WTC11 (cell line): ENCODE measurements at regions not wholly inside any gene's neighbourhood (a gene's known extent, or its start where the extent isn't known, plus 50 kb on each side); places are given as distances from the start of the nearest gene placed in this dataset.

Experiments used
- ATAC-seq: fragments of 200-7000 bp; cut with Tn5 transposase; 2 replicates; pipeline ENCODE4 v1.10.0; 2021; ENCODE audit warnings: mild to moderate bottlenecking, moderate library complexity
- CTCF ChIA-PET: fragments of 300-600 bp; sonication (Branson Sonifier 250); formaldehyde crosslinking; loops from one replicate; lab custom pipeline; 2021; ENCODE audit warnings: antibody characterized with exemption; lab: Charles Lee
- POLR2A ChIA-PET: fragments of 350-600 bp; sonication (Branson Sonifier 250); formaldehyde crosslinking; loops from one replicate; lab custom pipeline; 2021; ENCODE audit warnings: antibody characterized with exemption; lab: Charles Lee
- DNase-seq: peaks from one replicate; pipeline ENCODE4 v3.0.0; 2021; ENCODE audit warnings: low spot score
- H3K27ac Mint-ChIP-seq: 2 replicates; pipeline ENCODE4 v1.8.0; 2021; ENCODE audit warnings: mixed read lengths
- H3K27me3 Mint-ChIP-seq: 2 replicates; pipeline ENCODE4 v1.8.0; 2021; ENCODE audit warnings: low read depth, mild to moderate bottlenecking, moderate library complexity, mixed read lengths
- H3K36me3 Mint-ChIP-seq: 2 replicates; pipeline ENCODE4 v1.8.0; 2021; ENCODE audit warnings: mixed read lengths
- H3K4me1 Mint-ChIP-seq: 2 replicates; pipeline ENCODE4 v1.8.0; 2022; ENCODE audit warnings: mixed read lengths
- H3K4me3 Mint-ChIP-seq: 2 replicates; pipeline ENCODE4 v1.8.0; 2021; ENCODE audit warnings: mild to moderate bottlenecking, moderate library complexity, mixed read lengths
- H3K9me3 Mint-ChIP-seq: 2 replicates; pipeline ENCODE4 v1.8.0; 2021; ENCODE audit warnings: mixed read lengths
- CBFB ChIP-seq: sonication (generic); formaldehyde crosslinking; IDR thresholded peaks from 2 replicates; pipeline ENCODE4 v1.8.1; 2022; ENCODE audit warnings: mild to moderate bottlenecking, low read depth, missing genetic modification reagents
- CREM ChIP-seq: sonication (generic); formaldehyde crosslinking; IDR thresholded peaks from 2 replicates; pipeline ENCODE4 v1.8.1; 2022; ENCODE audit warnings: mild to moderate bottlenecking, missing genetic modification reagents, moderate library complexity
- ELF4 ChIP-seq: sonication (generic); formaldehyde crosslinking; IDR thresholded peaks from 2 replicates; pipeline ENCODE4 v1.8.1; 2022; ENCODE audit warnings: low read depth, mild to moderate bottlenecking, moderate library complexity, missing genetic modification reagents
- ETV6 ChIP-seq: sonication (generic); formaldehyde crosslinking; IDR thresholded peaks from 2 replicates; pipeline ENCODE4 v1.8.1; 2022; ENCODE audit warnings: mild to moderate bottlenecking, missing genetic modification reagents
- NFE2L1 ChIP-seq: sonication (generic); formaldehyde crosslinking; IDR thresholded peaks from 2 replicates; pipeline ENCODE4 v1.8.1; 2023; ENCODE audit warnings: missing genetic modification reagents
- NR1H2 ChIP-seq: sonication (generic); formaldehyde crosslinking; IDR thresholded peaks from 2 replicates; pipeline ENCODE4 v1.9.0; 2021; ENCODE audit warnings: mild to moderate bottlenecking, moderate library complexity, missing genetic modification reagents
- SMAD3 ChIP-seq: sonication (generic); formaldehyde crosslinking; IDR thresholded peaks from 2 replicates; pipeline ENCODE4 v1.8.0; 2022; ENCODE audit warnings: missing genetic modification reagents, mild to moderate bottlenecking, borderline replicate concordance
- SOX15 ChIP-seq: fragments of 250-450 bp; sonication (Bioruptor Pico); IDR thresholded peaks from 2 replicates; pipeline ENCODE4 v1.9.0; 2021; ENCODE audit warnings: mild to moderate bottlenecking
- TCF7 ChIP-seq: sonication (generic); formaldehyde crosslinking; IDR thresholded peaks from 2 replicates; pipeline ENCODE4 v1.8.0; 2022; ENCODE audit warnings: mild to moderate bottlenecking, low read depth, missing genetic modification reagents, moderate library complexity
- ZBTB21 ChIP-seq: sonication (generic); formaldehyde crosslinking; IDR thresholded peaks from 2 replicates; pipeline ENCODE4 v1.8.1; 2023; ENCODE audit warnings: mild to moderate bottlenecking, missing genetic modification reagents, borderline replicate concordance
- ZNF138 ChIP-seq: sonication (generic); formaldehyde crosslinking; conservative IDR thresholded peaks from 2 replicates; pipeline ENCODE4 v1.8.1; 2022; ENCODE audit warnings: mild to moderate bottlenecking, moderate library complexity, missing genetic modification reagents
- ZNF219 ChIP-seq: sonication (generic); formaldehyde crosslinking; IDR thresholded peaks from 2 replicates; pipeline ENCODE4 v1.8.0; 2023; ENCODE audit warnings: missing genetic modification reagents, mild to moderate bottlenecking, borderline replicate concordance
- ZNF317 ChIP-seq: sonication (generic); formaldehyde crosslinking; IDR thresholded peaks from 2 replicates; pipeline ENCODE4 v1.8.1; 2023; ENCODE audit warnings: low read depth, mild to moderate bottlenecking, moderate library complexity, missing genetic modification reagents, borderline replicate concordance
- ZNF396 ChIP-seq: fragments of 250-450 bp; sonication (Bioruptor Pico); IDR thresholded peaks from 2 replicates; pipeline ENCODE4 v1.8.0; 2021; ENCODE audit warnings: mild to moderate bottlenecking, moderate library complexity, borderline replicate concordance
- ZNF423 ChIP-seq: fragments of 250-450 bp; sonication (Bioruptor Pico); IDR thresholded peaks from 2 replicates; pipeline ENCODE4 v2.1.2; 2022; ENCODE audit warnings: mild to moderate bottlenecking, moderate library complexity
- TF ChIP-seq, protein P1 (sequence below): sonication (generic); formaldehyde crosslinking; IDR thresholded peaks from 2 replicates; pipeline ENCODE4 v1.8.0; 2022; ENCODE audit warnings: mild to moderate bottlenecking, missing genetic modification reagents
- TF ChIP-seq, protein P2 (sequence below): fragments of 250-450 bp; sonication (Bioruptor Pico); IDR thresholded peaks from 2 replicates; pipeline ENCODE4 v1.9.0; 2021; ENCODE audit warnings: moderate library complexity, mild to moderate bottlenecking, inconsistent platforms, borderline replicate concordance
- TF ChIP-seq, protein P3 (sequence below): sonication (generic); formaldehyde crosslinking; IDR thresholded peaks from 2 replicates; pipeline ENCODE4 v1.8.0; 2023; ENCODE audit warnings: missing genetic modification reagents
- TF ChIP-seq, protein P4 (sequence below): sonication (generic); formaldehyde crosslinking; IDR thresholded peaks from 2 replicates; pipeline ENCODE4 v1.8.0; 2022; ENCODE audit warnings: mild to moderate bottlenecking, missing genetic modification reagents
- TF ChIP-seq, protein P5 (sequence below): sonication (generic); formaldehyde crosslinking; IDR thresholded peaks from 2 replicates; pipeline ENCODE4 v1.8.0; 2023; ENCODE audit warnings: missing genetic modification reagents, mild to moderate bottlenecking, borderline replicate concordance
- TF ChIP-seq, protein P6 (sequence below): sonication (generic); formaldehyde crosslinking; conservative IDR thresholded peaks from 2 replicates; pipeline ENCODE4 v1.8.1; 2023; ENCODE audit warnings: mild to moderate bottlenecking, low read depth, missing genetic modification reagents, moderate library complexity
- TF ChIP-seq, protein P7 (sequence below): fragments of 250-450 bp; sonication (Bioruptor Pico); IDR thresholded peaks from 2 replicates; pipeline ENCODE4 v1.9.0; 2021; ENCODE audit warnings: mild to moderate bottlenecking

DNA sequence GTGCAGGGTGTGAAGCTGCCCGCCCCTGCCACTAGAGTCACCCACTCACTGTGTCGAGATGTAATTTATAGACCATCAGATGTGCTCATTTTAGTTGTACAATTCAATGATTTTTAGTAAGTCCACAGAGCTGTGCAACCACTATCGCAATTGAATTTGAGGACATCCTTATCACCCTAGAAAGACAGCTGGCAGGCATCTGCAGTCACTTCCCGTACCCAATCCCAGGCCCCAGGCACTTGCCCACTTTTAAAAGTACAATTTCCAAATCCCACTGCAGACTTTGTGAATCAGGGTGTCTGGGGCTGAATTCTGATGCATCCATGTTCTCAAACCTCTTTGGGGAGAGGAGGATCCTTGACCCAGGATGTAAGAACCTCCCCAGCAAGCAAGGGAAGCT lies 521.3 kb upstream of the SALL3 start:
- H3K9me3 Mint-ChIP-seq, result peaks cover 47% of the 10 kb centered on the region
- peaks cover 34% of the 10 kb centered on the region for H3K36me3 Mint-ChIP-seq
- H3K27ac Mint-ChIP-seq, result no peak overlapping the region
- H3K4me1 Mint-ChIP-seq, result no peaks in the 10 kb centered on the region
- TF ChIP-seq ETV6 (CRISPR knock-in tag) (no peak), ZNF219 (no peak), ZNF423 (CRISPR knock-in tag) (no peak), NR1H2 (CRISPR knock-in tag) (no peak), CREM (CRISPR knock-in tag) (no peak)
- TF ChIP-seq, protein P1, sequence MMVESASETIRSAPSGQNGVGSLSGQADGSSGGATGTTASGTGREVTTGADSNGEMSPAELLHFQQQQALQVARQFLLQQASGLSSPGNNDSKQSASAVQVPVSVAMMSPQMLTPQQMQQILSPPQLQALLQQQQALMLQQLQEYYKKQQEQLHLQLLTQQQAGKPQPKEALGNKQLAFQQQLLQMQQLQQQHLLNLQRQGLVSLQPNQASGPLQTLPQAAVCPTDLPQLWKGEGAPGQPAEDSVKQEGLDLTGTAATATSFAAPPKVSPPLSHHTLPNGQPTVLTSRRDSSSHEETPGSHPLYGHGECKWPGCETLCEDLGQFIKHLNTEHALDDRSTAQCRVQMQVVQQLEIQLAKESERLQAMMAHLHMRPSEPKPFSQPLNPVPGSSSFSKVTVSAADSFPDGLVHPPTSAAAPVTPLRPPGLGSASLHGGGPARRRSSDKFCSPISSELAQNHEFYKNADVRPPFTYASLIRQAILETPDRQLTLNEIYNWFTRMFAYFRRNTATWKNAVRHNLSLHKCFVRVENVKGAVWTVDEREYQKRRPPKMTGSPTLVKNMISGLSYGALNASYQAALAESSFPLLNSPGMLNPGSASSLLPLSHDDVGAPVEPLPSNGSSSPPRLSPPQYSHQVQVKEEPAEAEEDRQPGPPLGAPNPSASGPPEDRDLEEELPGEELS (CRISPR knock-in tag), result no peak
- TF ChIP-seq, protein P2, sequence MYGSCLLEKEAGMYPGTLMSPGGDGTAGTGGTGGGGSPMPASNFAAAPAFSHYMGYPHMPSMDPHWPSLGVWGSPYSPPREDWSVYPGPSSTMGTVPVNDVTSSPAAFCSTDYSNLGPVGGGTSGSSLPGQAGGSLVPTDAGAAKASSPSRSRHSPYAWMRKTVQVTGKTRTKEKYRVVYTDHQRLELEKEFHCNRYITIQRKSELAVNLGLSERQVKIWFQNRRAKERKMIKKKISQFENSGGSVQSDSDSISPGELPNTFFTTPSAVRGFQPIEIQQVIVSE (CRISPR knock-in tag), result no peak
- TF ChIP-seq, protein P3, sequence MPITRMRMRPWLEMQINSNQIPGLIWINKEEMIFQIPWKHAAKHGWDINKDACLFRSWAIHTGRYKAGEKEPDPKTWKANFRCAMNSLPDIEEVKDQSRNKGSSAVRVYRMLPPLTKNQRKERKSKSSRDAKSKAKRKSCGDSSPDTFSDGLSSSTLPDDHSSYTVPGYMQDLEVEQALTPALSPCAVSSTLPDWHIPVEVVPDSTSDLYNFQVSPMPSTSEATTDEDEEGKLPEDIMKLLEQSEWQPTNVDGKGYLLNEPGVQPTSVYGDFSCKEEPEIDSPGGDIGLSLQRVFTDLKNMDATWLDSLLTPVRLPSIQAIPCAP, result no peak
- TF ChIP-seq, protein P4, sequence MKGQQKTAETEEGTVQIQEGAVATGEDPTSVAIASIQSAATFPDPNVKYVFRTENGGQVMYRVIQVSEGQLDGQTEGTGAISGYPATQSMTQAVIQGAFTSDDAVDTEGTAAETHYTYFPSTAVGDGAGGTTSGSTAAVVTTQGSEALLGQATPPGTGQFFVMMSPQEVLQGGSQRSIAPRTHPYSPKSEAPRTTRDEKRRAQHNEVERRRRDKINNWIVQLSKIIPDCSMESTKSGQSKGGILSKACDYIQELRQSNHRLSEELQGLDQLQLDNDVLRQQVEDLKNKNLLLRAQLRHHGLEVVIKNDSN (CRISPR knock-in tag), result no peak
- H3K27me3 Mint-ChIP-seq, result peaks cover 4% of the 10 kb centered on the region
- no peak for ATAC-seq
- no peak for DNase-seq
- H3K4me3 Mint-ChIP-seq, result no peak overlapping the region
- ChIA-PET CTCF (no interaction called here), POLR2A (no interaction called here)

- POLR2A ChIA-PET, result no interaction called here
- CTCF ChIA-PET, result no interaction called here
- ATAC-seq, result no peak
- no peak for TF ChIP-seq ZNF423 (CRISPR knock-in tag)
- no peak for TF ChIP-seq ZNF396 (CRISPR knock-in tag)
- TF ChIP-seq SMAD3, result no peak
- TF ChIP-seq ZNF317 (CRISPR knock-in tag), result no peak
- no peak for TF ChIP-seq CBFB (CRISPR knock-in tag)
- no peak for TF ChIP-seq TCF7
- TF ChIP-seq, protein P5, sequence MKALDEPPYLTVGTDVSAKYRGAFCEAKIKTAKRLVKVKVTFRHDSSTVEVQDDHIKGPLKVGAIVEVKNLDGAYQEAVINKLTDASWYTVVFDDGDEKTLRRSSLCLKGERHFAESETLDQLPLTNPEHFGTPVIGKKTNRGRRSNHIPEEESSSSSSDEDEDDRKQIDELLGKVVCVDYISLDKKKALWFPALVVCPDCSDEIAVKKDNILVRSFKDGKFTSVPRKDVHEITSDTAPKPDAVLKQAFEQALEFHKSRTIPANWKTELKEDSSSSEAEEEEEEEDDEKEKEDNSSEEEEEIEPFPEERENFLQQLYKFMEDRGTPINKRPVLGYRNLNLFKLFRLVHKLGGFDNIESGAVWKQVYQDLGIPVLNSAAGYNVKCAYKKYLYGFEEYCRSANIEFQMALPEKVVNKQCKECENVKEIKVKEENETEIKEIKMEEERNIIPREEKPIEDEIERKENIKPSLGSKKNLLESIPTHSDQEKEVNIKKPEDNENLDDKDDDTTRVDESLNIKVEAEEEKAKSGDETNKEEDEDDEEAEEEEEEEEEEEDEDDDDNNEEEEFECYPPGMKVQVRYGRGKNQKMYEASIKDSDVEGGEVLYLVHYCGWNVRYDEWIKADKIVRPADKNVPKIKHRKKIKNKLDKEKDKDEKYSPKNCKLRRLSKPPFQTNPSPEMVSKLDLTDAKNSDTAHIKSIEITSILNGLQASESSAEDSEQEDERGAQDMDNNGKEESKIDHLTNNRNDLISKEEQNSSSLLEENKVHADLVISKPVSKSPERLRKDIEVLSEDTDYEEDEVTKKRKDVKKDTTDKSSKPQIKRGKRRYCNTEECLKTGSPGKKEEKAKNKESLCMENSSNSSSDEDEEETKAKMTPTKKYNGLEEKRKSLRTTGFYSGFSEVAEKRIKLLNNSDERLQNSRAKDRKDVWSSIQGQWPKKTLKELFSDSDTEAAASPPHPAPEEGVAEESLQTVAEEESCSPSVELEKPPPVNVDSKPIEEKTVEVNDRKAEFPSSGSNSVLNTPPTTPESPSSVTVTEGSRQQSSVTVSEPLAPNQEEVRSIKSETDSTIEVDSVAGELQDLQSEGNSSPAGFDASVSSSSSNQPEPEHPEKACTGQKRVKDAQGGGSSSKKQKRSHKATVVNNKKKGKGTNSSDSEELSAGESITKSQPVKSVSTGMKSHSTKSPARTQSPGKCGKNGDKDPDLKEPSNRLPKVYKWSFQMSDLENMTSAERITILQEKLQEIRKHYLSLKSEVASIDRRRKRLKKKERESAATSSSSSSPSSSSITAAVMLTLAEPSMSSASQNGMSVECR (CRISPR knock-in tag), result no peak
- TF ChIP-seq, protein P6, sequence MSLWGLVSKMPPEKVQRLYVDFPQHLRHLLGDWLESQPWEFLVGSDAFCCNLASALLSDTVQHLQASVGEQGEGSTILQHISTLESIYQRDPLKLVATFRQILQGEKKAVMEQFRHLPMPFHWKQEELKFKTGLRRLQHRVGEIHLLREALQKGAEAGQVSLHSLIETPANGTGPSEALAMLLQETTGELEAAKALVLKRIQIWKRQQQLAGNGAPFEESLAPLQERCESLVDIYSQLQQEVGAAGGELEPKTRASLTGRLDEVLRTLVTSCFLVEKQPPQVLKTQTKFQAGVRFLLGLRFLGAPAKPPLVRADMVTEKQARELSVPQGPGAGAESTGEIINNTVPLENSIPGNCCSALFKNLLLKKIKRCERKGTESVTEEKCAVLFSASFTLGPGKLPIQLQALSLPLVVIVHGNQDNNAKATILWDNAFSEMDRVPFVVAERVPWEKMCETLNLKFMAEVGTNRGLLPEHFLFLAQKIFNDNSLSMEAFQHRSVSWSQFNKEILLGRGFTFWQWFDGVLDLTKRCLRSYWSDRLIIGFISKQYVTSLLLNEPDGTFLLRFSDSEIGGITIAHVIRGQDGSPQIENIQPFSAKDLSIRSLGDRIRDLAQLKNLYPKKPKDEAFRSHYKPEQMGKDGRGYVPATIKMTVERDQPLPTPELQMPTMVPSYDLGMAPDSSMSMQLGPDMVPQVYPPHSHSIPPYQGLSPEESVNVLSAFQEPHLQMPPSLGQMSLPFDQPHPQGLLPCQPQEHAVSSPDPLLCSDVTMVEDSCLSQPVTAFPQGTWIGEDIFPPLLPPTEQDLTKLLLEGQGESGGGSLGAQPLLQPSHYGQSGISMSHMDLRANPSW (CRISPR knock-in tag), result no peak
- no peak for TF ChIP-seq NFE2L1 (CRISPR knock-in tag)
- TF ChIP-seq, protein P7, sequence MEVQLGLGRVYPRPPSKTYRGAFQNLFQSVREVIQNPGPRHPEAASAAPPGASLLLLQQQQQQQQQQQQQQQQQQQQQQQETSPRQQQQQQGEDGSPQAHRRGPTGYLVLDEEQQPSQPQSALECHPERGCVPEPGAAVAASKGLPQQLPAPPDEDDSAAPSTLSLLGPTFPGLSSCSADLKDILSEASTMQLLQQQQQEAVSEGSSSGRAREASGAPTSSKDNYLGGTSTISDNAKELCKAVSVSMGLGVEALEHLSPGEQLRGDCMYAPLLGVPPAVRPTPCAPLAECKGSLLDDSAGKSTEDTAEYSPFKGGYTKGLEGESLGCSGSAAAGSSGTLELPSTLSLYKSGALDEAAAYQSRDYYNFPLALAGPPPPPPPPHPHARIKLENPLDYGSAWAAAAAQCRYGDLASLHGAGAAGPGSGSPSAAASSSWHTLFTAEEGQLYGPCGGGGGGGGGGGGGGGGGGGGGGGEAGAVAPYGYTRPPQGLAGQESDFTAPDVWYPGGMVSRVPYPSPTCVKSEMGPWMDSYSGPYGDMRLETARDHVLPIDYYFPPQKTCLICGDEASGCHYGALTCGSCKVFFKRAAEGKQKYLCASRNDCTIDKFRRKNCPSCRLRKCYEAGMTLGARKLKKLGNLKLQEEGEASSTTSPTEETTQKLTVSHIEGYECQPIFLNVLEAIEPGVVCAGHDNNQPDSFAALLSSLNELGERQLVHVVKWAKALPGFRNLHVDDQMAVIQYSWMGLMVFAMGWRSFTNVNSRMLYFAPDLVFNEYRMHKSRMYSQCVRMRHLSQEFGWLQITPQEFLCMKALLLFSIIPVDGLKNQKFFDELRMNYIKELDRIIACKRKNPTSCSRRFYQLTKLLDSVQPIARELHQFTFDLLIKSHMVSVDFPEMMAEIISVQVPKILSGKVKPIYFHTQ (CRISPR knock-in tag), result no peak
- no peak for TF ChIP-seq ZBTB21 (CRISPR knock-in tag)
- no peak for TF ChIP-seq ETV6 (CRISPR knock-in tag)
- TF ChIP-seq SOX15, result no peak
- no peak for TF ChIP-seq ELF4 (CRISPR knock-in tag)
- no peak for TF ChIP-seq ZNF138 (CRISPR knock-in tag)
- H3K36me3 Mint-ChIP-seq, result peaks cover 41% of the 10 kb centered on the region
- peaks cover 4% of the 10 kb centered on the region for H3K27me3 Mint-ChIP-seq
- no peak overlapping the region for H3K27ac Mint-ChIP-seq
- peaks cover 56% of the 10 kb centered on the region for H3K9me3 Mint-ChIP-seq
- no peak for DNase-seq
- no peaks in the 10 kb centered on the region for H3K4me1 Mint-ChIP-seq
- no peak overlapping the region for H3K4me3 Mint-ChIP-seq
Measured at GRCh38 chr18:78459668-78460067, 520.0 kb upstream of the SALL3 start.
